Keratinocyte (primary cell): ENCODE measurements at regions not wholly inside any gene's neighbourhood (a gene's known extent, or its start where the extent isn't known, plus 50 kb on each side); places are given as distances from the start of the nearest gene placed in this dataset.

Source experiments
- DNase-seq: peaks from one replicate; pipeline ENCODE4 v3.0.0-alpha.2; 2011; ENCODE audit warnings: low read depth, missing footprints, low spot score
- FAIRE-seq: peaks from 2 replicates; lab custom pipeline; 2011; peaks lifted over from hg19 to GRCh38; lab: Jason Lieb, UNC
- H2AFZ ChIP-seq: 2 replicates; pipeline ENCODE4 v1.6.0; 2012; ENCODE audit warnings: low read length, control low read depth, inconsistent platforms; ENCODE audit not compliant: control insufficient read depth
- H3K27ac ChIP-seq: 2 replicates; pipeline ENCODE4 v1.5.1; 2011; ENCODE audit warnings: low read length; ENCODE audit not compliant: control insufficient read depth, insufficient read depth
- H3K27me3 ChIP-seq: 3 replicates; pipeline ENCODE4 v1.6.0; 2011; ENCODE audit warnings: low read length; ENCODE audit not compliant: control insufficient read depth, insufficient read depth; ENCODE audit errors: extremely low read depth
- H3K36me3 ChIP-seq, 2 experiments: 2 replicates in 1 of 2; 3 replicates in 1 of 2; pipeline ENCODE4 v1.5.1; 2011; ENCODE audit warnings: low read length in 2 of 2, mild to moderate bottlenecking in 1 of 2; ENCODE audit not compliant: control insufficient read depth in 2 of 2, insufficient read depth in 2 of 2; ENCODE audit errors: extremely low read depth in 1 of 2
- H3K4me1 ChIP-seq: 3 replicates; pipeline ENCODE4 v1.5.1; 2011; ENCODE audit warnings: low read length; ENCODE audit not compliant: control insufficient read depth, insufficient read depth; ENCODE audit errors: extremely low read depth
- H3K4me2 ChIP-seq: 3 replicates; pipeline ENCODE4 v1.6.0; 2011; ENCODE audit warnings: low read depth, low read length; ENCODE audit not compliant: control insufficient read depth, insufficient read depth; ENCODE audit errors: extremely low read depth
- H3K4me3 ChIP-seq, 3 experiments: fragments of 200-600 bp in 1 of 3; sonication (generic) in 1 of 3; 2 replicates in 2 of 3; 3 replicates in 1 of 3; pipeline ENCODE4 v1.5.1; 2011 to 2016; ENCODE audit warnings: low read length in 3 of 3, mild to moderate bottlenecking in 3 of 3, control low read depth in 2 of 3, inconsistent platforms in 1 of 3, low read depth in 1 of 3, mixed read lengths in 1 of 3, mixed run types in 1 of 3, moderate library complexity in 1 of 3; ENCODE audit not compliant: control insufficient read depth in 2 of 3, insufficient read depth in 2 of 3; ENCODE audit errors: extremely low read depth in 1 of 3
- H3K79me2 ChIP-seq: 2 replicates; pipeline ENCODE4 v1.6.0; 2012; ENCODE audit warnings: low read length; ENCODE audit not compliant: control insufficient read depth, insufficient read depth
- H3K9ac ChIP-seq: 3 replicates; pipeline ENCODE4 v1.6.0; 2011; ENCODE audit warnings: low read length; ENCODE audit not compliant: control insufficient read depth, insufficient read depth; ENCODE audit errors: extremely low read depth
- H3K9me1 ChIP-seq: 3 replicates; pipeline ENCODE4 v1.6.0; 2011; ENCODE audit warnings: low read length; ENCODE audit not compliant: control insufficient read depth, insufficient read depth; ENCODE audit errors: extremely low read depth
- H3K9me3 ChIP-seq: 2 replicates; pipeline ENCODE4 v1.5.1; 2012; ENCODE audit warnings: low read depth, low read length; ENCODE audit not compliant: control insufficient read depth
- H4K20me1 ChIP-seq: 3 replicates; pipeline ENCODE4 v1.6.0; 2011; ENCODE audit warnings: low read length; ENCODE audit not compliant: control insufficient read depth, insufficient read depth; ENCODE audit errors: extremely low read depth
- CTCF ChIP-seq, 3 experiments: IDR thresholded peaks in 1 of 3; conservative IDR thresholded peaks in 1 of 3; optimal IDR thresholded peaks in 1 of 3; 2 replicates in 2 of 3; 3 replicates in 1 of 3; pipeline versions ENCODE3 to v1.5.1; 2011; ENCODE audit warnings: low read length in 3 of 3, mild to moderate bottlenecking in 3 of 3, moderate library complexity in 2 of 3, control low read depth in 1 of 3, inconsistent platforms in 1 of 3; ENCODE audit not compliant: insufficient read depth in 2 of 3; ENCODE audit errors: extremely low read depth in 1 of 3
- EZH2 ChIP-seq: IDR thresholded peaks from one replicate; pipeline ENCODE4 v1.6.1; 2012; ENCODE audit warnings: inconsistent platforms, mild to moderate bottlenecking, low read length, moderate library complexity
- dilution Hi-C: fragments of 300-500 bp; cut with MboI; formaldehyde crosslinking; loops from one replicate; pipeline ENCODE4 v1.7.0; 2020; ENCODE audit warnings: low sequenced_read_pairs; ENCODE audit not compliant: extremely low pct_ligation_motif_present

GRCh38 chr4:8940792-8941491 is 69.3 kb upstream of the HMX1 start:
- DNase-seq, result no peak
- no peak overlapping the region for H2AFZ ChIP-seq
- no peak overlapping the region for H3K4me2 ChIP-seq
- no peaks in the 10 kb centered on the region for H3K79me2 ChIP-seq
- dilution Hi-C loops, result no loop called here
- H3K9me1 ChIP-seq, result no peaks in the 10 kb centered on the region
- FAIRE-seq, result no peak
- no peaks in the 10 kb centered on the region for H3K27me3 ChIP-seq
- H4K20me1 ChIP-seq, result no peaks in the 10 kb centered on the region
- H3K4me1 ChIP-seq, result no peaks in the 10 kb centered on the region
- no peak overlapping the region for H3K27ac ChIP-seq
- no peak overlapping the region for H3K4me3 ChIP-seq
- no peak overlapping the region for H3K9ac ChIP-seq
- H3K36me3 ChIP-seq, result no peaks in the 10 kb centered on the region
- TF ChIP-seq CTCF (optimal IDR thresholded peaks at IDR 0.05 in 1 of 3, IDR thresholded peaks at IDR 0.05 in 1 of 3, conservative IDR thresholded peaks at IDR 0.05 in 1 of 3; ENCODE audit: extremely low read depth in 1 of 3, insufficient read depth in 2 of 3, low read length in 3 of 3) (peak in 2 of 3 experiments; percentile 6 to 8), EZH2 (no peak)
- H3K9me3 ChIP-seq, result no peaks in the 10 kb centered on the region

- Histone ChIP-seq H3K27me3 (no peaks in the 10 kb centered on the region), H3K79me2 (no peaks in the 10 kb centered on the region)
- TF ChIP-seq CTCF (optimal IDR thresholded peaks at IDR 0.05 in 1 of 3, IDR thresholded peaks at IDR 0.05 in 1 of 3, conservative IDR thresholded peaks at IDR 0.05 in 1 of 3; ENCODE audit: extremely low read depth in 1 of 3, insufficient read depth in 2 of 3, low read length in 3 of 3) (no peak), EZH2 (no peak)
Measured at GRCh38 chr4:8939840-8940742, 68.5 kb upstream of the HMX1 start.

More at GRCh38 chr4:8939840-8940742, 68.5 kb upstream of the HMX1 start:
- H3K4me2 ChIP-seq, result no peak overlapping the region
- H3K4me3 ChIP-seq, result no peak overlapping the region
- H3K9ac ChIP-seq, result no peak overlapping the region
- no peaks in the 10 kb centered on the region for H4K20me1 ChIP-seq
- FAIRE-seq (no peak), DNase-seq (no peak)
- dilution Hi-C loops, result no loop called here
- H2AFZ ChIP-seq, result no peak overlapping the region
- H3K36me3 ChIP-seq, result no peaks in the 10 kb centered on the region
- H3K9me1 ChIP-seq, result no peaks in the 10 kb centered on the region
- H3K27ac ChIP-seq, result no peak overlapping the region
- H3K9me3 ChIP-seq, result no peaks in the 10 kb centered on the region
- H3K4me1 ChIP-seq, result no peaks in the 10 kb centered on the region
